ENCODE measurements at regions not wholly inside any gene's neighbourhood (a gene's known extent, or its start where the extent isn't known, plus 50 kb on each side); places are given as distances from the start of the nearest gene placed in this dataset.

- DNase-seq (ENCODE audit: low read depth, low spot score) (no peak), ATAC-seq (no peak)
- ChIA-PET CTCF (no interaction called here), POLR2A (no interaction called here)
- Histone ChIP-seq H3K9me3 (ENCODE audit: control insufficient read depth, insufficient read depth, low read depth, low read length) (no peaks in the 10 kb centered on the region), H3K4me1 (ENCODE audit: control insufficient read depth, insufficient read depth, low read length) (no peaks in the 10 kb centered on the region), H3K36me3 (ENCODE audit: control insufficient read depth, insufficient read depth, low read length) (no peaks in the 10 kb centered on the region), H3K4me3 (ENCODE audit: low read depth in 2 of 2, low read length in 2 of 2) (no peak overlapping the region), H3K27me3 (ENCODE audit: control insufficient read depth, insufficient read depth, low read length) (no peaks in the 10 kb centered on the region), H3K27ac (ENCODE audit: low read length) (no peak overlapping the region)
- no TSS peak for BruUV-seq (replicated peaks)
- in situ Hi-C loops (cut with HindIII; ENCODE audit: low pct_unique_long_range_greater_than_20kb, low sequenced_read_pairs) (no loop called here), intact Hi-C loops (cut with micrococcal nuclease; ENCODE audit: unreplicated experiment) (no loop called here)
- no peak for TF ChIP-seq SIN3A (IDR thresholded peaks at IDR 0.05; ENCODE audit: borderline replicate concordance, insufficient read depth, low read depth, low read length)
- no peak for TF ChIP-seq REST (IDR thresholded peaks at IDR 0.05; ENCODE audit: insufficient read depth in 1 of 2, low read depth in 2 of 2, low read length in 1 of 2)
- no peak for TF ChIP-seq CTCF (IDR thresholded peaks at IDR 0.05)
Observed at GRCh38 chr18:28816155-28816554, 639.2 kb upstream of the CDH2 start.

- BruUV-seq (replicated peaks), result no TSS peak
- H3K4me1 ChIP-seq (ENCODE audit: control insufficient read depth, insufficient read depth, low read length), result no peaks in the 10 kb centered on the region
- no peak overlapping the region for H3K27ac ChIP-seq (ENCODE audit: low read length)
- H3K9me3 ChIP-seq (ENCODE audit: control insufficient read depth, insufficient read depth, low read depth, low read length), result no peaks in the 10 kb centered on the region
- ChIA-PET CTCF (no interaction called here), POLR2A (no interaction called here)
- no peaks in the 10 kb centered on the region for H3K36me3 ChIP-seq (ENCODE audit: control insufficient read depth, insufficient read depth, low read length)
- no peaks in the 10 kb centered on the region for H3K27me3 ChIP-seq (ENCODE audit: control insufficient read depth, insufficient read depth, low read length)
- no peak for TF ChIP-seq POLR2AphosphoS5 (IDR thresholded peaks at IDR 0.05; ENCODE audit: low read depth, low read length)
- TF ChIP-seq REST (IDR thresholded peaks at IDR 0.05; ENCODE audit: insufficient read depth in 1 of 2, low read depth in 2 of 2, low read length in 1 of 2), result no peak
- TF ChIP-seq CTCF (IDR thresholded peaks at IDR 0.05), result no peak
- TF ChIP-seq TCF7L2 (IDR thresholded peaks at IDR 0.05; ENCODE audit: low read depth, low read length), result no peak
- no peak for TF ChIP-seq SIN3A (IDR thresholded peaks at IDR 0.05; ENCODE audit: borderline replicate concordance, insufficient read depth, low read depth, low read length)
- intact Hi-C loops (cut with micrococcal nuclease; ENCODE audit: unreplicated experiment) (no loop called here), in situ Hi-C loops (cut with HindIII; ENCODE audit: low pct_unique_long_range_greater_than_20kb, low sequenced_read_pairs) (no loop called here)
- no peak overlapping the region for H3K4me3 ChIP-seq (ENCODE audit: low read depth in 2 of 2, low read length in 2 of 2)
- DNase-seq (ENCODE audit: low read depth, low spot score) (peak; percentile 22), ATAC-seq (no peak)
Observed at GRCh38 chr18:28814365-28814764, 637.4 kb upstream of the CDH2 start.

Measured in Panc1 (cell line).